PC-3 (cell line): ENCODE measurements at regions not wholly inside any gene's neighbourhood (a gene's known extent, or its start where the extent isn't known, plus 50 kb on each side); places are given as distances from the start of the nearest gene placed in this dataset.

Experiments
- ATAC-seq: fragments of 200-7000 bp; cut with Tn5 transposase; 2 replicates; pipeline ENCODE4 v1.9.1; 2020; ENCODE audit warnings: mild to moderate bottlenecking, moderate library complexity
- BruUV-seq: library from RNA; stranded (reverse); fragments of 400-500 nt; replicated peaks from 2 replicates; lab custom pipeline; 2021; lab: Mats Ljungman, UMichigan
- CTCF ChIA-PET: fragments of 300-600 bp; sonication (Branson Sonifier 250); formaldehyde crosslinking; loops from one replicate; lab custom pipeline; 2022; ENCODE audit warnings: antibody characterized with exemption; lab: Charles Lee
- POLR2A ChIA-PET: fragments of 300-600 bp; sonication (Branson Sonifier 250); formaldehyde crosslinking; loops from one replicate; lab custom pipeline; 2022; ENCODE audit warnings: antibody characterized with exemption; ENCODE audit not compliant: unreplicated experiment; lab: Charles Lee
- DNase-seq: peaks from one replicate; pipeline ENCODE4 v3.0.0-alpha.2; 2015
- H2AFZ ChIP-seq: fragments of 300-600 bp; sonication (generic); 2 replicates; pipeline ENCODE4 v1.6.0; 2016; ENCODE audit warnings: antibody characterized with exemption, low read length
- H3F3A ChIP-seq: fragments of 300-600 bp; sonication (generic); one replicate; pipeline ENCODE4 v1.6.0; 2017; ENCODE audit warnings: antibody characterized with exemption, low read length, control low read depth, mild to moderate bottlenecking; ENCODE audit not compliant: unreplicated experiment
- H3K27ac ChIP-seq: fragments of 300-600 bp; sonication (generic); 2 replicates; pipeline ENCODE4 v1.5.1; 2016; ENCODE audit warnings: mild to moderate bottlenecking, low read length
- H3K27me3 ChIP-seq: fragments of 300-600 bp; sonication (generic); 2 replicates; pipeline ENCODE4 v1.6.1; 2016; ENCODE audit warnings: low read length, mixed read lengths
- H3K36me3 ChIP-seq: fragments of 300-600 bp; sonication (generic); 2 replicates; pipeline ENCODE4 v1.6.1; 2016; ENCODE audit warnings: low read depth, mixed run types, low read length, mixed read lengths
- H3K4me1 ChIP-seq: fragments of 300-600 bp; sonication (generic); 2 replicates; pipeline ENCODE4 v1.5.1; 2016; ENCODE audit warnings: low read length; ENCODE audit not compliant: insufficient read depth
- H3K4me2 ChIP-seq: fragments of 300-600 bp; sonication (generic); 2 replicates; pipeline ENCODE4 v1.6.0; 2016; ENCODE audit warnings: low read length
- H3K4me3 ChIP-seq: fragments of 300-600 bp; sonication (generic); 2 replicates; pipeline ENCODE4 v1.5.1; 2016; ENCODE audit warnings: mild to moderate bottlenecking, low read length, mixed read lengths
- H3K79me2 ChIP-seq: fragments of 300-600 bp; sonication (generic); 2 replicates; pipeline ENCODE4 v1.6.1; 2017; ENCODE audit warnings: low read length, mixed read lengths
- H3K9ac ChIP-seq: fragments of 300-600 bp; sonication (generic); 2 replicates; pipeline ENCODE4 v1.6.0; 2016; ENCODE audit warnings: mild to moderate bottlenecking, low read length
- H3K9me2 ChIP-seq: fragments of 300-600 bp; sonication (generic); replicated peaks from 2 replicates; pipeline ENCODE4 v1.6.1; 2016; ENCODE audit warnings: mixed run types, low read length, mixed read lengths
- H3K9me3 ChIP-seq: fragments of 300-600 bp; sonication (generic); 2 replicates; pipeline ENCODE4 v1.6.1; 2016; ENCODE audit warnings: low read length, mixed read lengths
- H4K20me1 ChIP-seq: fragments of 300-600 bp; sonication (generic); 2 replicates; pipeline ENCODE4 v1.6.1; 2016; ENCODE audit warnings: low read length, mixed read lengths
- CTCF ChIP-seq: fragments of 300-600 bp; sonication (generic); conservative IDR thresholded peaks from 2 replicates; pipeline ENCODE4 v1.5.1; 2017; ENCODE audit warnings: antibody characterized with exemption, low read depth, mild to moderate bottlenecking, low read length
- EZH2 ChIP-seq: fragments of 300-600 bp; sonication (generic); IDR thresholded peaks from one replicate; pipeline ENCODE4 v1.6.1; 2017; ENCODE audit warnings: antibody characterized with exemption, mild to moderate bottlenecking, low read length; ENCODE audit not compliant: unreplicated experiment
- EZH2phosphoT487 ChIP-seq: fragments of 300-600 bp; sonication (generic); IDR thresholded peaks from 2 replicates; pipeline ENCODE4 v1.6.1; 2018; ENCODE audit warnings: mild to moderate bottlenecking, antibody characterized with exemption, low read length, borderline replicate concordance
- intact Hi-C: fragments of 100-400 bp; cut with micrococcal nuclease; formaldehyde crosslinking; loops from 2 replicates; pipeline ENCODE4 v1.9.0; 2023

- ATAC-seq (no peak), DNase-seq (no peak)
- no peaks in the 10 kb centered on the region for H3K36me3 ChIP-seq
- ChIA-PET CTCF (no interaction called here), POLR2A (no interaction called here)
- intact Hi-C loops, result no loop called here
- no peaks in the 10 kb centered on the region for H3K9me3 ChIP-seq
- no peaks in the 10 kb centered on the region for H3K4me1 ChIP-seq
- no peaks in the 10 kb centered on the region for H4K20me1 ChIP-seq
- no TSS peak for BruUV-seq
- no peak overlapping the region for H3K4me2 ChIP-seq
- no peaks in the 10 kb centered on the region for H3K27me3 ChIP-seq
- TF ChIP-seq EZH2phosphoT487 (no peak), EZH2 (no peak)
- no peak overlapping the region for H3K9ac ChIP-seq
- H3K27ac ChIP-seq, result no peak overlapping the region
- no peak overlapping the region for H3K4me3 ChIP-seq
- no peaks in the 10 kb centered on the region for H3K9me2 ChIP-seq
- no peaks in the 10 kb centered on the region for H3K79me2 ChIP-seq
- no peaks in the 10 kb centered on the region for H3F3A ChIP-seq
- no peak overlapping the region for H2AFZ ChIP-seq
Measured at GRCh38 chr7:120014925-120015465, 258.0 kb upstream of the KCND2 start.

GRCh38 chr7:120021085-120021484, 251.9 kb upstream of the KCND2 start:
- Histone ChIP-seq H3K27me3 (no peaks in the 10 kb centered on the region), H3K9me3 (no peaks in the 10 kb centered on the region), H3K79me2 (no peaks in the 10 kb centered on the region), H3K4me2 (no peak overlapping the region), H3K27ac (no peak overlapping the region), H3K4me3 (no peak overlapping the region), H3K9ac (no peak overlapping the region), H3K9me2 (no peaks in the 10 kb centered on the region), H2AFZ (no peak overlapping the region), H3F3A (no peaks in the 10 kb centered on the region), H3K4me1 (no peaks in the 10 kb centered on the region), H3K36me3 (no peaks in the 10 kb centered on the region), H4K20me1 (no peaks in the 10 kb centered on the region)
- no TSS peak for BruUV-seq
- ATAC-seq (no peak), DNase-seq (no peak)
- POLR2A ChIA-PET, result no interaction called here
- TF ChIP-seq EZH2, result no peak
- no peak for TF ChIP-seq CTCF
- no peak for TF ChIP-seq EZH2phosphoT487
- CTCF ChIA-PET, result no interaction called here
- intact Hi-C loops, result no loop called here

- POLR2A ChIA-PET, result no interaction called here
Measured at GRCh38 chr7:120023494-120024167, 249.3 kb upstream of the KCND2 start.

More at GRCh38 chr7:120023494-120024167, 249.3 kb upstream of the KCND2 start:
- no peak overlapping the region for H3K9ac ChIP-seq
- H3K4me2 ChIP-seq, result no peak overlapping the region
- no peaks in the 10 kb centered on the region for H3K9me2 ChIP-seq
- H3K27me3 ChIP-seq, result no peaks in the 10 kb centered on the region
- ATAC-seq (no peak), DNase-seq (no peak)
- no TSS peak for BruUV-seq
- H3K79me2 ChIP-seq, result no peaks in the 10 kb centered on the region
- CTCF ChIA-PET, result no interaction called here
- H3K4me3 ChIP-seq, result no peak overlapping the region
- peak overlapping the region; percentile 5; the same call in 1 of the 2 replicates for H2AFZ ChIP-seq
- TF ChIP-seq EZH2, result no peak
- no peak for TF ChIP-seq CTCF
- no peak for TF ChIP-seq EZH2phosphoT487
- H3K9me3 ChIP-seq, result no peaks in the 10 kb centered on the region
- no peak overlapping the region for H3K27ac ChIP-seq
- H3K4me1 ChIP-seq, result no peaks in the 10 kb centered on the region
- H3K36me3 ChIP-seq, result no peaks in the 10 kb centered on the region
- no peaks in the 10 kb centered on the region for H3F3A ChIP-seq
- intact Hi-C loops, result no loop called here
- no peaks in the 10 kb centered on the region for H4K20me1 ChIP-seq
